HCEC 1CT (cell line): ENCODE measurements at regions not wholly inside any gene's neighbourhood (a gene's known extent, or its start where the extent isn't known, plus 50 kb on each side); places are given as distances from the start of the nearest gene placed in this dataset.

ENCODE experiments used
- DNase-seq: peaks from one replicate; pipeline ENCODE4 v3.0.0-alpha.2; 2017

DNA sequence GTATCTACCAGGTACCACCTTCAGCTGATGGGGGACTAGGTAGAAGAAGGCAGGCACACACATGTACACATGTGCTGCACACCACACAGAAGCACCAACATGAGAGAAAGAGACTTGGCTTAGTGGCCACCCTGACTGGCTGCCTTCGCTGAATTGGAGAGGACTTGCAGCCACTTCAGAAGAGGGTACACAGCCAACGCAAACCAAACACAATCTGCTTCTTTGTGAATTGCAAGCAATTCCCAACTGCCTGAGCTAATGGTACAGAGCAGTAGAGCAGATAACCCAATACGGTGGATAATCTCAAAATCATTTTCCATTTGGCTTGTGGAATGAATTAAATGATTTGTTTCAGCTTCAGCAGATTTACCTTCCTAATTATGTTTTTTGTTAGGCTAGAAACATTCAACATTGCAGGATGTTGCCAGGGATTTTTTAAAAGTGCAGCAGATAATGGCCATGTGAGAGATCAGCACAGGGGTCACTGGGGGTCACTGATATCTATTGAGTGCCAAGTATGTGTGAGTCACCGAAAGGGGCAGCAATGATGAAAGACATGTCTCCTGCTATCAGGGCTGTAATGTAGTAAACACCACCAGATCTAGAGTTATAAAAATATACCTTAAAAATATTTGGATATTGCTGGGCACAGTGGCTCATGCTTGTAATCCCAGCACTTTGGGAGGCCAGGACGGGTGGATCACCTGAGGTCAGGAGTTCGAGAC lies 652.6 kb downstream of the BCL11A start:
- no peak for DNase-seq

DNA sequence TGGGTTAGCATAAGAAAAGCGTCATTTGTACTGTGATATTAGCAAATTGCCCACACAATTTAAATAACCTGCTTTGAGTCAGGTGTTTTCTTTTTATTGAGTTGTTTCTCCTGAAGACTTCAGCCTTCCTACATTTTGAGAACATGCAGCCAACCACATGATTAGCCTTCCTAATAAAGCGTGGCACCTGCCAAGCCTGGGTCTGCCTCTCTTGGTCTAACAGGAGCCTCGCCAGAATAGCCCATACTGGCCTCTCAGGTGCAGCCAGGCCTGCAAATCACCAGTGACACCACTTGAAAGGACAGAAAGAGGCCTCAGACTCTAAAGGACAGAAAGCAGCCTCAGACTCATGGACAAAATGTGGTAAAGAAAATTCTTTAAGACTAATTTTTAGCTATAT lies 653.8 kb downstream of the BCL11A start:
- DNase-seq = no peak

DNA sequence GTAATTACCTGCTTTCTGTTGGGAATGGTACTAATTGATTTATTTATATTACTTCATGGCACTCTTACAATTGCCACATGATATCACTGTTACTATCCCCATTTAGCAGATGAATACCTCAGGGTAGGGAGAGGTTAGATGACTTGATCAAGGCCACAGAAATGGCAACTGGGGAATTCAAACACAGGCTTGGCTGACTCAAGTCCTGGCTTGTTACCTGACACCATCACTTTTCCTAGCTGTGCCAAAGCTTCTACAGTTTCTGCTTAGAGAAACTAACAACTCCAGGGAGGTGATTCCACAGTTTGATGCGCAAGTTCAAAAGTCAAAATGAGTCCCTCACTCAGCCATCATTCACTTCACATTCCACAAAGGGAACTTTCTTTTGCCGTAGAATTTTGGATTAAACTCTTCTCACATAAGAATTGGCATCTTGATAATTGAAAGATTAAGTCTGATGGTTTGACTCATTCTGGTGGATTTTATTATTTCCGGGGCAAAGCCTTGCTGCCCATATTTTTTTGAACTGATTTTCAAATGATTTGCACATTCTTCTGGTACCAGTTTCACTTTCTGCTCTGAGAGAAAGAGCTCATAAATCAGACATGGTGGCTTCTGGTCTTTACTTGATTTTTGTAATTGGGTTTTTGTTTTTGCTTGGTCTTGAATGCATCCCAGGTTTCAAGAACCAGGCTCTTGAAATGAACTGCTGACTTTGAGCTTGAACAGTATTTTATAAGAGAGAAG lies 656.8 kb downstream of the BCL11A start:
- DNase-seq = no peak

DNA sequence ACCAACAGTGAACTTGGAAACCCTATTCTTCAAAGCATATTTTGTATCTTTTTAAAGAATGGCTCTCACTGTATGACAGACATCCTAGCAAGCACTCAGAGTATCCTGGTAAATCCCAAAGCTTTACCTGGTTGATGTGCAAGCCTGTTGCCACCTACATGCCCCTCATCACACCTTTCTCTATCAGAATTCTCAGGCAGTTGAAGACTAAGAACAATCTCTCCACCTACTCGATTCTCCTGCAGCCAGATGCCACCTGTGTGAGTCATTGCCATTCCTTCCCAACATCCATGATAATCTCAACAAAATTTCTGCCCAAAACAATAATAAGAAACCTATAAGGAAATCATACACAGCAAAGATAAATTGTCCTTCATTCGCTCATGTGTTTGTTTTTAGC lies 659.8 kb downstream of the BCL11A start:
- DNase-seq = no peak

DNA sequence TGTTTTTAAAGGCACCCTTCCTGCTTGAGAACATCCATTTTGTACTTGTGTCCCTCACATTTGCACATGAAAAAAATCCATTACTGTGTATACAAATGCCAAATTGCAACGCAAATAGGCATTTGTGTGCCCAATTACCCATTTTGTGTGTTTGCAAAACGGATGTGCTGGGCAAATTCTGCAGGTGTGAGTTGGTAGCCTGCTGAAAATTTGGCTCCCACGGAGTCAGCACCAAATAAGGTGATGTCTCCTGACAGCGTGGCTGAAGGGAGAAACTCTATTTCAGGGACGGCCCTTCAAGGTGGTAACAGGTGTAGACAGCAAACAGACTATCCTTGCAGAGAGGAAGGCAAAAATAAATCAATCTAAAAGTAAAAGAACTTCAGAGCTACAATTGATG lies 661.1 kb downstream of the BCL11A start:
- DNase-seq = no peak

DNA sequence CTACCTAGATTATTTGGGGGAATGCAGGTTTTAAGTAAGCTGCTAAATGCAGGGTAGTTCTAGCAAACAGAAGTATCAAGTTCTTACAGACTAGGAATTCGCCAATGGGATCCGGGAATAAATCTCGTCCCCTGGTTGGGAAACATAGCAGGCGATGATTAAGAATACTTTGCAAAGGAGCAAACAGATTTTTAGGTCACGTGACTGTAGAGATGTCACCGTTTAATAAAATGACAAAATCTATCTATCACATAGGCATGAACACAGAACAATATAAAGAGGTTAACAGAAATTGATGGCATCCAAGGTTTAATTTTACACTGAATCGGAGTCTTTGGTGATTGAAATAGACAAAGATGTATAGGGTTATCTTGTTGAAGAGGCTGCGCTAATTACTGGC lies 664.1 kb downstream of the BCL11A start:
- DNase-seq = no peak

DNA sequence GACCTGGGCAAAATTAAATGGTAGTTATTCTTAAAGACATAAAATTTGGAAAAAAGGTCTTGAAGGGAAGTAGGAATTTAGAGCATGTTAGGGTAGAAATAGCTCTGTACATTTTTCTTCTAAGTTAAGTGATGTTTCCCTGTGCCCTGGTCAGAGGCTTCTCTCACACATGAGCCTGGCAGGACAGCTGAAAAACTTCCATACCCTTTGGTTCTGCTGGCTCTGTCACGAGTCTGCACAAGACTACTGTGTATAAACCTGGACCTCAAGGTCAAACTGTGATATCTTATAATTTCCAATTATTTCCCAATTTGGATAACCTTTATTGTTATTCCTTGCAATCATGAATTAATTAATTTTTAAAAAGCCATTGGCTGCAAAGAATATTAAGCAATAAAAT lies 664.7 kb downstream of the BCL11A start:
- no peak for DNase-seq

DNA sequence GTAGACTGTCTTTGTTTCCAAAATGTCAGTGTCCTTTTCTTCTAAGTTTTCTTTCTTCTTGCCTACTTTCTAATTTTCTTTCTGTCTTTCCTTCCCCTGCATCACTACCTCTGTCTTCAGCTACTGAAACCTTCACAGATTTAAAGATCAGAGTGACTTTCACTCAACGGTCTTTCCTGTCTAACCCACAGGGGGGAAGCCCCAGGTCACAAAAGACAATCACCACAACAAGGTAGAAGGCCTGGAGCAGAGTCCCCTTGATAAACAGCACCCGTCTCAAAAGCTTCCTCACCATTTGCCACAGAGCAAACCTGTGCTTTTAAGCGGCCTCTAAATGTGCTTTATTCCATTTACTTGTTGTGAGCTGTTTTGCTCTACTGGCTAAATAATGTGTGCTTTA lies 665.4 kb downstream of the BCL11A start:
- no peak for DNase-seq

DNA sequence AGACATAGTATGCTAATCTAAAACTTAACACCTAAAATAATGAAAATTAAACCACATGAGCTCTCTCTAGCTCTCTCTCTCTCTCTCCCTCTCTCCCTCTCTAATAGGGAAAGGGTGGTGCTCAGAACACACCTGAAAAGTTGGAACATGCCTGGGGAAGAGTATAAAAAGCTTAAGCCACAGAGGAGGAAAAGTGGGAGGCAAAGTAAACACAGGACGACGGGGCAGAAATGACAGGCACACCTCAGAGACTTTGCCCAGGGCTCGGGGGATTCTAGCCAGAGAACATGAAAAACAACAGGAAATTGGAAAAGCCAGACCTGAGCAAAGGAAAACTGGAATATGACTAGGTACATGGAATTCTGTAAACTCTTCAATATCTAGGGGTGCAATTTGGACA lies 666.1 kb downstream of the BCL11A start:
- DNase-seq = no peak

DNA sequence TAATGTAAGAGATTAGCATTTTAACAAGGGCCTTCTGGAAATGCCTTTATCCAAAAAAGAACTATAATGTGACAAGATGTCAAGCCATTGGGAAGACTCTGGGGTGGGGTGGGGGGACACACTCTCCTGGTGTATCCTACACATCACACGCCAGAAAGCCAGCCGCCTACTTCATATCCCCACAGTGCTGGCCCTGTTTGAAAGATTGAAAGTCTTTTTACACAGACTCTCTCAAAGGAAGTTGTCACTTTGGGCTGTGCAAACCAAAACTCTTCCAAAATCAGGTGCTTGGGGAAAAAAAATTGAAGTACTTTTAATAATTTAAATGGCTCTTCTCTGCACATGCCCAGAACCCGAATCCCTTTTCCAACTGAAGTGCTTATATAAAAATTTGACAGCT lies 666.7 kb downstream of the BCL11A start:
- no peak for DNase-seq

DNA sequence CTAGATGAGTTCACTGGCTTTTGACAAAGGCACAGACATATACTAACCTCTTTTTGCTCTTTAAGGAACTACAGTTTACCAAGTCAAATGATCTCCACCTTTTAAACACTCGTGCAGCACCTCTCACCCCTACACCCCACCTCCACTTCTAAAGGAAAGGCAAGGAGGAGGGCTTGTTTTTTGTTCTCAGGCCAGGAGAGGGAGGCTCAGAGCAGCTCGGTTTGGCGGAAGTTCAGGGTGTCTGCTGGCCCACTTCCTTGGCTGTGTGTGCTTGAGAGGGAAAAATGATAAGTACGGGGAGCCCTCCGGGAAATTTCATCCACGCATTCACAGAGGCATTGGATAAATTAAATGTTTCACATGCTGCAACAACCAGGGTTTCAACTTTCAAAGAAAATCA lies 667.9 kb downstream of the BCL11A start:
- DNase-seq = no peak

DNA sequence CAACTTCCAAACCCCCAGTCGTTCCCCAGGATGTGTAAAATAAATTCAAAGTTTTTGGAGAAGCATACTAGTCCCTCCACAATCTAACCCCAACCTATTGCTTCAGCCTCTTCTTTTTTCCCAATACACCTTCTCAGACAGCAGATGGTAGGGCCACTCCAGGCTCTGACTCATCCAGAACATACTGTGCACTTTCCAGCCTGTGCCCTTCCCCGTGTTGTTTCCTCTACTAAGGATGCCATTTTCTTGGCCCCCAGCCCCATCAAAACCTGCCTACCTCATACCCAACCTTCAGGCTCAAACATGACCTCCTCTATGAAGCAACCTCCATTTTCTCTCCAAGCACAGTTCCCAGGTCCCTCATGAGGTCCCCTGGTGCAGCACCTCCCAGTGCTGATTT lies 669.3 kb downstream of the BCL11A start:
- no peak for DNase-seq

DNA sequence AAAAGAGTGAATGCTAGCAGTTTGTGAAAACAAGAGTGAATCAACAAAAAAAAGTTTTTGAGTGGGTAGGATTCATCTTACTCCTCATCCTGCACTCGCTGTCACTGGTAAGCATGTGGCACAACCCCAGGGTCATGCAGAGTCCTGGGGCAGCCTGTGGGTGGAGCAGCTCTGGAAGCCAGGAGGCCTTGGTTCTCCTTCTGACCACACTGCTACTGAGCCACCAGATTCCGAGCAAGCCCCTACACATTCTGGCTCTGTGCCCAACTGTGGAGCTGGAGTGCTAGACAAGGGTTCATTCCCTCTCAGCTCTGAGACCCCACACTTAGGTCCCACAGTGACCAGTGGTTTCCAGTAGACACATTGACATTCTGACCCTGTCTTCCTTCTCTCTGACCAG lies 670.6 kb downstream of the BCL11A start:
- DNase-seq = no peak

DNA sequence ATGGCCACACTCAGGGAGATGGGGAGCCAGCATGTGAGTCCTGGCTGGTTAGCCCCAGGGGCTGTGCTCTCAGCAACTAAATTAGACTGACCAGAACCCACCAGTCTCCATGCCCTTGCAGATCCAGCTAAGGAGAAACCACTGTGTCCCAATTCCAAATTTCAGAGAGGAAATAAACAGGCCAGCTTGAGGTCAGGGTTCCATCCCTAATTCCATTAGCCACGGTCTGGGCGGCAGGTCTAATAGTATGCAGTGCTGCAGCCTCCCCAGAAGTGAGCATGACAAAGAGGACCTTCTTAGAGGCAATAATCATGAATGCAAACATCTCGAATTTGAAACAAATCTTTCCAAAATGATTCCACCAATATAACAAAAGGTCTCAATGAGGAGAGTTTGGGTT lies 671.2 kb downstream of the BCL11A start:
- no peak for DNase-seq

DNA sequence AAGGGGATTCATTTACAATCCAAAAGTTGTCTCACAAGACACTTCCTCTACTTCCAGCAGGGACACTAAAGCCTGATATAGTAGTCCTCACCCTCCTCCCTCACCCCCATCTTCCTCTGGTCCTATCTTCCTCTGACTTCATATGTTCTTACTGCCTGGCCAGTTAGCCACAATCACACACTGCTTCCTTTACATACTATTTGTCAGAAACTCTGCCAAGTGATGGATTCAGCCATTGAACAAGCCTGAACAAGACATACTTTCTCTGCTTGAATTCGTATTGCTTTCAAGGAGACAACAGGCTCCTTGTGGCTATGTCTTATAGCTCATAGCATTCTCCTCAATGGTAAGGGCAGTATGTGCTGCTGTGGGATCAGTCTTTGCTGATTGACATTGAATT lies 672.2 kb downstream of the BCL11A start:
- DNase-seq = no peak

DNA sequence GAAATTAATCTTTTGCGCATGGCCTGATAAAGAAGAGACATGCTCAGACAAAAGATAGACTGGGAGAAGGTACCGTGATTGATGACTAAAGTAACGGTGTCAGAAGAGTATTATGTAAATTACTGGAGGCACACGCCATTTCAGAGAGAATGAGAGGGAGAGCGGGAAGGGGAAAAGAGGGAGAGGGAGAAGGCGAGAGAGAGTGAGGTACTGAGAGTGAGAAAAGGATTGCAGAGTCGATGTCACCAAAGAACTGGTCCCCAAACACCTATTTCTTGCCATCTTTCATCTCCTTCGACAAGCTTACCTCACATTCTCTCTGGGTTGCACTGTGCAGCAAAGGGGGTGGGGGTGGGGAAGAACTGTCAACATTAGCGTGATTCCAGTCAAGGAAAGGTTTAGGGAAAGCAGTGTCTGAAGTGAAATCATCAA lies 673.7 kb downstream of the BCL11A start:
- DNase-seq = no peak

DNA sequence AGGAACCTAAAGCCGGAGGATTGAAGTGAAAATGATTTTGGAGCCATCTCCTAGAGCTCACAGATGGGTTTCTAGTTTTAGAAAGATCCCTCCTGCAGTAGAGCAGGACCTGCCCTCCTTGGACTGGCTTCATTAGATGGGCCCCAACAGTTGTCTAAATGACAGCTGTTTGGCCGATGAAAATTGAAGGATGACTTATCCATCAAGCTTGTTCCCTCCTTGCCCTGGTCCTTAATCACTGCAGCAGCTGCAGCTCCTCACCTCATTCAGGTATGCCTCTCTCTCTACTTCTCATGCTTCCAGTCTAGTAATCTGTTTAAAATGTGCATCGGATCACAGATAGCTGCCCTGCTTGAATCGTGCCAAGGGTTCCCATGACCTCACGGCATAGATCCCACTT lies 677.6 kb downstream of the BCL11A start:
- no peak for DNase-seq

DNA sequence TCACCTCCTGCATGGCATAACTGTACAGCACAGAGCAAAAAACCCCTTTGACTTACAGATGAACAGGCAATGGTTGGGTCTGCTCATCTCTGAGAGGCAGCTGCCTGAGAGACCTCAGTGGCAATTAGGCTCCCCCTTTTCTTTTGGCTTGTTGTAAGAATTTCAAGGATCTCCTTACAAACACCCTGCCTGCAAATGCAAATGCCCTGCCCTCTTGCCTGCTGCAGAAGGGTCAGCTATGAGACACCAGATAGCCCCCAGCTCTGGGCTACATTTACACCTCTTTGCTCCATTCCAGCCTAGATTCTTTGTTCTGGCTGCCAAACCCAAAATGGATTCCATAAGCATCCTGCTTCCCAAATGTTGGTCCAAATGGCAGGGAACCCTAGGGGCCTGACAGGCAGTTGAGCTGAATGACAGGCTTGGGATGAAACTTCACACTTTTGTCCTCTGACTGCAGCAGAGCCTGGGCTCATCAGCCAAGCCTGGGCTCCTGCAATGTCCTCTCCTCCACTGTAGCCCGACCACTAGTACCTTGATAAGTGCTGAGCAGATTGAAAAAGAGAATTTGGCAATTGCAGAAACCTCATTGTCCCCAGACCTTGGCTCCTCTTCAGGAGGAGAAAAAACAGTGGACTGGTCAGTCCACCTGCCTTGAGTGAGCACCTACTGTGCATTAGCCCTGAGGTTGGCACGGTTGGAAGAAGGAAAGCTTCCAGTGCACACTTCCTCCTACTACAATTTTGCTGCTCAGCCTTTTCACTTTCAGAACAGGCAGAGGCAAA lies 678.3 kb downstream of the BCL11A start:
- DNase-seq = no peak

DNA sequence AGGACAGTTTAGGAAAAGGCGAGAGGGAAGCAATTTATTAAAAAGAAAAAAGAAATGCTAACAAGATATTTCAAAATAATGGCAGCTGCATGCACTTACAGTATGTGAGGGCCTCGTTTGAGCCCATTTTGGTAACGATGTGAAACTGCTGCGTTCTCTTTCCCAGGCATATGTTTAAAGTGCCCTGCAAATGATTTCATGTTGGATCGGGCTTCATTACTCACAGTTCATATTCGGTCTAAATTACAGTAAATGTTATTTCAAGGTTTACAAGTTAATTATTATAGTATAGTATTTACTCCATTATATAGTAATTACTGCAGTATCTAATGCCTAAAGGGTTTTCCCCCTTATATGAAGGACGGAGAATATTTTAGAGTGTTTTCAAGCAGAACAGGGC lies 679.1 kb downstream of the BCL11A start:
- DNase-seq = no peak

DNA sequence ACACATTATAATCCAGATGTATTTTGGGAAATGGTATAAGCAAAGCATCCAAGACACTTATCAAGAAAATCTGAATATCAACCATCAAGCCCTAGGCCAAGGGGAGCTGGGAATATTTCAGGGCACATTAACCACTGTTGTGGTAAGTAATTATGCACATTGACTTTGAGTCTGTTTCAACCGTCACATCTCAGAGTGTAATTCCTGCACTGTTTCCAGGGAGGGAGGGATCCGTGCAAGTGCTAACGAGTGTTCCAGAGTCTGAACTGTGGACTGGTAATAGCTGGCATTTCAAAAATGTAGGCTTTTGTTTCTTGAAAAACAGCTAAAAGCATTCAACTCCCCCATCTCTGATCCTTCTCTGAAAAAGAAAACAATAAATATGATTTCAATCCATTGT lies 681.6 kb downstream of the BCL11A start:
- no peak for DNase-seq

DNA sequence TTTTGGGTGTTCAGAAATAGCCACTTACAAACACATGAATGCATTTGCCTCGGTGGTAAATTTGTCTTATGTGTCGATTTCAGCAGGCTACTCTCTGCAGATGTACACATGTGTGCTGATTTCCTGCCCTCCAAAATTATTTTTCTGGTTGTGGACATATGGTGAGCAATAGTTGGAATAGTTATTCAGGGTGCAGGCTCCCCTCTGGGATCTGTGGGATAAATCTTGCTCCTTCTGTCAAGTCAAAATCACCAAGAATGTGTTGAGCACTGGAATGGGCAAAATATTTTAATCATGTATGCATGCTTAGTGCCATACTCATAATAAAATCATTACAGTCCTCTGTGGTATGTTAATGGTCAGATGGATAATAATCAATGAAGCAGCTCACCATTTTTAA lies 684.5 kb downstream of the BCL11A start:
- DNase-seq = no peak

DNA sequence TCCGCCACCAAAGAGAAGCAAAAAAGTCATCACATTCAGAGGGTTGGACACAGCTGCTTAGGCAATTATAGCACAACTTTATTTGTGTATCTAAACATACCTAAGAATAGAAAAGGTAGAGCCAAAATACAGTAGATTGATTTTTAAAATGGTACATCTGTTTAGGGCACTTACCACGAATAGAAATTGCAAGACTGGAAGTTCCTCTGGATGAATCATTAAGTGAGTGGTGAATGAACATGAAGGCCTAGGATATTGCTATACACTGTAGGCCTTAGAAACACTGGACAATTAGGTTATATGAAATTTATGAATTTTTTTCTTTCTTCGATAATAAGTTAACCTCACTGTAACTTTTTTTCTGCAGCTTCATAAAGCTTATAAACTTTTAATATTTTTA lies 687.0 kb downstream of the BCL11A start:
- DNase-seq = no peak

DNA sequence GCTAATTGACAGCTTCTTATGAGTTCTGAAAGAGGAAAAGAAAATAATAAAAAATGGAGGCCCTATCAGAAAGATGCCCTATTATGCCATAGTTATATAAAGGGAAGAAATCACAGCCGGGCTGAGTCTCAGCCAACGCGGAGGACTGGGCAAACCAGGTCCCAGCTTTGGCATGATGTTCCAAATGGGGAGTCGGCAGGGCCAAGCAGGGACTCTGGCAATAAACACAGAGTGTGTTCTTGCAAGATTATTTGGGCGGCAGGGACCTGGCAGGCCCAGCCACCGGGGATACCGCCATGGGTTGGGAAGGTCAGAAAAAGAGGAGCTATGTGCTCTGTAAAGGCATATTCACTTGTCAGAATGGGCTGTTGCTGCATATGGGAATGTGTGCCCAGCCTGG lies 694.9 kb downstream of the BCL11A start:
- DNase-seq = no peak

DNA sequence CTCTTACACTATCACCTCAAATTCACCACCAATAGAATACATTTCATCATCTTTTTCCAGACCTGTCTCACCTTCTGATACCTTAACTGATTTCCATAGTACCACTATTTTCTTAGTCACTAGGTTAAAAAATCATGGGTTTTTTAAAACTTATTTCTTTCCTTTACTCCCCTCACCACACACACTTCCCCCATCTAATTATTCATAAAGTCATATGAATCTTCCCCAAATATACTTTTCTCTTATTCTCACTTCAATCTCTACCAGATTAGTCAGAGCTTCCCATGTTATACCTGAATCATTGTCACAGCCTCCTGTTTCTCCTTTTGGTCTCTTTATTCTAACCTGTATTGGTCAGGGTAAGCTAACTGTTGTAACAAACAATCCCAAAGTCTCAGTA lies 696.3 kb downstream of the BCL11A start:
- no peak for DNase-seq
